ENCODE measurements at regions not wholly inside any gene's neighbourhood (a gene's known extent, or its start where the extent isn't known, plus 50 kb on each side); places are given as distances from the start of the nearest gene placed in this dataset.
"Not testable (repeated sequence)": the region's sequence is repeated elsewhere in the genome, so short reads cannot be mapped to it uniquely, and the experiment has no call there.

GRCh38 chr3:153974614-153975013 lies 146.6 kb upstream of the ARHGEF26 start:
- no peak for DNase-seq (ENCODE audit: low read depth)

GRCh38 chr3:153976891-153977554 lies 144.2 kb upstream of the ARHGEF26 start:
- DNase-seq (ENCODE audit: low read depth) = no peak

GRCh38 chr3:153978006-153978405 lies 143.2 kb upstream of the ARHGEF26 start:
- no peak for DNase-seq (ENCODE audit: low read depth)

- DNase-seq (ENCODE audit: low read depth) = no peak
Observed at GRCh38 chr3:153979418-153980251, 141.6 kb upstream of the ARHGEF26 start.

- no peak for DNase-seq (ENCODE audit: low read depth)
Observed at GRCh38 chr3:153980252-153980590, 141.0 kb upstream of the ARHGEF26 start.

- DNase-seq (ENCODE audit: low read depth) = not testable (repeated sequence)
Observed at GRCh38 chr3:153997364-153997763, 123.8 kb upstream of the ARHGEF26 start.

- DNase-seq (ENCODE audit: low read depth) = no peak
Observed at GRCh38 chr3:154003649-154004048, 117.5 kb upstream of the ARHGEF26 start.

GRCh38 chr3:154011036-154011435 lies 110.2 kb upstream of the ARHGEF26 start:
- no peak for DNase-seq (ENCODE audit: low read depth)

- no peak for DNase-seq (ENCODE audit: low read depth)
Observed at GRCh38 chr3:154013736-154014135, 107.5 kb upstream of the ARHGEF26 start.

- no peak for DNase-seq (ENCODE audit: low read depth)
Observed at GRCh38 chr3:154015307-154015706, 105.9 kb upstream of the ARHGEF26 start.

GRCh38 chr3:154018100-154018696 lies 103.0 kb upstream of the ARHGEF26 start:
- no peak for DNase-seq (ENCODE audit: low read depth)

- no peak for DNase-seq (ENCODE audit: low read depth)
Observed at GRCh38 chr3:154022606-154023005, 98.6 kb upstream of the ARHGEF26 start.

GRCh38 chr3:154023148-154023547 lies 98.0 kb upstream of the ARHGEF26 start:
- DNase-seq (ENCODE audit: low read depth) = no peak

- DNase-seq (ENCODE audit: low read depth) = no peak
Observed at GRCh38 chr3:154025007-154025406, 96.2 kb upstream of the ARHGEF26 start.

GRCh38 chr3:154029926-154030325 lies 91.3 kb upstream of the ARHGEF26 start:
- no peak for DNase-seq (ENCODE audit: low read depth)

- DNase-seq (ENCODE audit: low read depth) = no peak
Observed at GRCh38 chr3:154034797-154035330, 86.3 kb upstream of the ARHGEF26 start.

GRCh38 chr3:154040283-154040682 lies 80.9 kb upstream of the ARHGEF26 start:
- DNase-seq (ENCODE audit: low read depth) = no peak

- no peak for DNase-seq (ENCODE audit: low read depth)
Observed at GRCh38 chr3:154044671-154045070, 76.5 kb upstream of the ARHGEF26 start.

GRCh38 chr3:154050216-154050615 lies 71.0 kb upstream of the ARHGEF26 start:
- DNase-seq (ENCODE audit: low read depth) = no peak

GRCh38 chr3:154050766-154051165 lies 70.4 kb upstream of the ARHGEF26 start:
- DNase-seq (ENCODE audit: low read depth) = no peak

- no peak for DNase-seq (ENCODE audit: low read depth)
Observed at GRCh38 chr3:154059833-154060232, 61.4 kb upstream of the ARHGEF26 start.

GRCh38 chr3:154060238-154061000 lies 60.8 kb upstream of the ARHGEF26 start:
- no peak for DNase-seq (ENCODE audit: low read depth)

Measured in stimulated activated CD8-positive, alpha-beta memory T cell treated with anti-CD3 and anti-CD28 coated beads, Interleukin-12 subunit alpha, Interleukin-12 subunit beta, amount 100 ng/mL, for 4 hours (primary cell).